ENCODE measurements at regions not wholly inside any gene's neighbourhood (a gene's known extent, or its start where the extent isn't known, plus 50 kb on each side); places are given as distances from the start of the nearest gene placed in this dataset.

DNA sequence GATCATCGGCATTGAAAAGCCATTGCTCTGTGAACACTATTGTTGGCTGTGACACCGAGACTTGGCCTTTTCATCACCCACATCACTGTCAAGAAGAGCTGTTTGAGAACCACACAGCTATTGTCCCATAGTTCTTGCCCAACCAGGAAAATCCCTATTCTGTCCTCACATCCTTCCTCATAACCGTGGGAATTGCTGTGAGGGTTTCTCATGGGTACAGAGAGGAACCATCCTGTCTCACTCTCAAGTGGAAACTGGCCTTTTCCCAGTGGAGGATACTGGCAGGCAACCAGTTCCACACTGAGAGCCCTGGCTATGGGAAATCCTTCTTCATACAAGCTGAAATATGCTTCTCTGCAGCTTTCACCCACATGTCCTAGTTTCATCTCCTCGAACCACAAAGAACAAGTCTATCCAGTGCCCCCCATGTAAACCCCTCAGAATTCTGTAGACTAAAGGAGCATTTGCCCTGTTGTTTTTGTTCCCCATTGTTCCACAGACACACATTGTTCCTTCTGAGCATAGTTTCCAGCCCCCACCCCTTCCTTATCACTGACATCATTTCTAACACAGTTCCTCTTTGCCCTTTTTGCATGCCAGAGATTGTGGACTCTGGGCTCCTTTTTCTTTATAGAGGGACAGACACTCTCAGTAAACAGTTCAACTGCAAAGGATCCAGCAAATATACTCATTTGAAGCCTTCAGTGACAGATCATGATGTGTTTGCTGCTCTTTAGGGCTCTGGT is 57.8 kb upstream of the C5orf46 start:
- DNase-seq = no peak

GRCh38 chr5:147963436-147963835 is 57.1 kb upstream of the C5orf46 start:
- DNase-seq = no peak

GRCh38 chr5:147961208-147961749 is 54.9 kb upstream of the C5orf46 start:
- no peak for DNase-seq

GRCh38 chr5:147957901-147958300 is 51.6 kb upstream of the C5orf46 start:
- DNase-seq = no peak

GRCh38 chr5:147956842-147957223 is 50.5 kb upstream of the C5orf46 start:
- no peak for DNase-seq

DNA sequence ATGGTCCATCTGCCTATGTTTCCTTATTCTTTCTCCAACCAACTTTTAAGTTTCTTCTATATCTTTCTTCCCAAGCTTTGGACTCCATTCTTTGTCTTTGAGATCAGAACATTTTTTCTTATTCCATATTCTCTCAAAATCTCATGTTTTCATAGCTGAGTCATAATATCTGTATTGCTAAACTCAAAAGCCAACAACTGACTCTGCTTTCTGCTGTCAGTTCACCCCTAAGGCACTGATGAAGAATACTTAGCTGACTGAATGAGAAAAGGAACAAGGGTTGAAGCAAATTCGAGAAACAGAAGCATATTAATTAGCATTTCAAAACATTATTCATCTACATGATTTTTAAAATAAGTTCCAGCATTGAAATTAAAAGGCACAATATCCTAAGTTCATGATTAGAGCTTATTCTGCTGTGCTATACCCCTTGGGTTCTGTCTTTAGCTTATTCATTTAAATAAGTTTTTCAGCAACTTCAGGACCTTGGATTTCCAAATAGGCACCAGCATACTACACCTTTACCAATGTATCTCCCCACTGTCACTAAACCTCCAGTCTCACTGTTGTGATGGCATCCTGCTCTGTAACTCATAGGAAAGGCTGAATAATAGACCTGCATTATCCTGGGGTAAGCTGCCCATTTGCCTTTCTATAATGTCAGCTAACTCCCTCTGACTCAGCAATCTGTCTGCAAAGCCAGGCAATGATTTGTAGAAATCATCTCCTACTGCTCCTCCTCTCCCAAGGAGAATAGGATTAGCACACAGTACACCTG is 49.9 kb upstream of the C5orf46 start:
- no peak for DNase-seq

Data from SHP77 (cell line).